ENCODE measurements at regions not wholly inside any gene's neighbourhood (a gene's known extent, or its start where the extent isn't known, plus 50 kb on each side); places are given as distances from the start of the nearest gene placed in this dataset.
A peak's percentile ranks its signal among the peaks of the same experiment; 100 is the strongest.
"Not testable (repeated sequence)": the region's sequence is repeated elsewhere in the genome, so short reads cannot be mapped to it uniquely, and the experiment has no call there.

- no peak for DNase-seq
Observed at GRCh38 chr13:101003566-101003965, 329.0 kb upstream of the TMTC4 start.

GRCh38 chr13:100989392-100989791 is 314.8 kb upstream of the TMTC4 start:
- no peak for DNase-seq

- no peak for DNase-seq
Observed at GRCh38 chr13:100988921-100989320, 314.3 kb upstream of the TMTC4 start.

GRCh38 chr13:100987948-100988347 is 313.4 kb upstream of the TMTC4 start:
- no peak for DNase-seq

GRCh38 chr13:100986571-100986970 is 312.0 kb upstream of the TMTC4 start:
- DNase-seq: no peak

GRCh38 chr13:100984085-100984705 is 309.6 kb upstream of the TMTC4 start:
- no peak for DNase-seq

- peak; percentile 42 for DNase-seq
Observed at GRCh38 chr13:100983111-100983510, 308.5 kb upstream of the TMTC4 start.

GRCh38 chr13:100980171-100980570 is 305.6 kb upstream of the TMTC4 start:
- no peak for DNase-seq

GRCh38 chr13:100977841-100978240 is 303.2 kb upstream of the TMTC4 start:
- DNase-seq: no peak

- DNase-seq: no peak
Observed at GRCh38 chr13:100976993-100977392, 302.4 kb upstream of the TMTC4 start.

GRCh38 chr13:100975666-100976065 is 301.1 kb upstream of the TMTC4 start:
- not testable (repeated sequence) for DNase-seq

- DNase-seq: peak; percentile 40
Observed at GRCh38 chr13:100962585-100962984, 288.0 kb upstream of the TMTC4 start.

- no peak for DNase-seq
Observed at GRCh38 chr13:100961186-100961585, 286.6 kb upstream of the TMTC4 start.

- no peak for DNase-seq
Observed at GRCh38 chr13:100958831-100959230, 284.2 kb upstream of the TMTC4 start.

GRCh38 chr13:100957741-100958140 is 283.1 kb upstream of the TMTC4 start:
- DNase-seq: no peak

- no peak for DNase-seq
Observed at GRCh38 chr13:100954430-100955305, 280.1 kb upstream of the TMTC4 start.

GRCh38 chr13:100951016-100951415 is 276.4 kb upstream of the TMTC4 start:
- no peak for DNase-seq

- not testable (repeated sequence) for DNase-seq
Observed at GRCh38 chr13:100948937-100949336, 274.3 kb upstream of the TMTC4 start.

GRCh38 chr13:100946588-100946987 is 272.0 kb upstream of the TMTC4 start:
- no peak for DNase-seq

GRCh38 chr13:100944791-100945345 is 270.3 kb upstream of the TMTC4 start:
- DNase-seq: no peak

- DNase-seq: no peak
Observed at GRCh38 chr13:100942742-100943141, 268.1 kb upstream of the TMTC4 start.

GRCh38 chr13:100941377-100942368 is 267.1 kb upstream of the TMTC4 start:
- DNase-seq: no peak

- no peak for DNase-seq
Observed at GRCh38 chr13:100940658-100941057, 266.1 kb upstream of the TMTC4 start.

All from right hindlimb (tissue), 1 donor.